GM18505 (cell line): ENCODE measurements at regions not wholly inside any gene's neighbourhood (a gene's known extent, or its start where the extent isn't known, plus 50 kb on each side); places are given as distances from the start of the nearest gene placed in this dataset.
"Not testable (repeated sequence)": the region's sequence is repeated elsewhere in the genome, so short reads cannot be mapped to it uniquely, and the experiment has no call there.

Experiments used
- ATAC-seq: cut with Tn5 transposase; IDR thresholded peaks from one replicate; pipeline ENCODE4 v1.9.1; 2021; ENCODE audit not compliant: unreplicated experiment
- POLR2A ChIP-seq: IDR thresholded peaks from 4 replicates; pipeline ENCODE4 v1.6.1; 2011; ENCODE audit warnings: borderline replicate concordance; ENCODE audit not compliant: insufficient read depth, insufficient read length; ENCODE audit errors: extremely low read depth

GRCh38 chr7:46622251-46622650 is 701.2 kb upstream of the IGFBP3 start:
- no peak for ATAC-seq
- no peak for TF ChIP-seq POLR2A

GRCh38 chr7:46619723-46620310 is 698.7 kb upstream of the IGFBP3 start:
- TF ChIP-seq POLR2A: no peak

GRCh38 chr7:46616636-46617035 is 695.6 kb upstream of the IGFBP3 start:
- TF ChIP-seq POLR2A: no peak
- ATAC-seq: no peak

More at GRCh38 chr7:46619723-46620310, 698.7 kb upstream of the IGFBP3 start:
- no peak for ATAC-seq

DNA sequence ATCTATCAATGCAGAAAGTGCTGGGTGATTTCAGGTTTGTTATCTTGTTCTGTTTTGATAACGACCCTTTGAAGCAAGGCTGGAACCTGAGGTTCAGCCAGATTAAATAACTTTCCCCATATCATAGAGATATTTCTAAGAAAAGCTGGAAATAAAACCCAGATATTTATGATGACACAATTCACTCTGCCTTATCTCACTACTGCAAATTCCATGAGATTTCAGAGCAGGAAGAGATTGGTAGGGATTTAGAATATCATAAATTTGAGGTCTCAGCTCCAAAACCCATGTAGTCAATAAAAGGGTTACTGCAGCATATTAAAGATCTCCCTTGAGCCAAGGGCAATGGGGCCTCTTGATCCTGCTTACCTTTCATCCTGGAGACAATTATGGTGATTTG is 692.5 kb upstream of the IGFBP3 start:
- no peak for TF ChIP-seq POLR2A
- ATAC-seq: no peak

DNA sequence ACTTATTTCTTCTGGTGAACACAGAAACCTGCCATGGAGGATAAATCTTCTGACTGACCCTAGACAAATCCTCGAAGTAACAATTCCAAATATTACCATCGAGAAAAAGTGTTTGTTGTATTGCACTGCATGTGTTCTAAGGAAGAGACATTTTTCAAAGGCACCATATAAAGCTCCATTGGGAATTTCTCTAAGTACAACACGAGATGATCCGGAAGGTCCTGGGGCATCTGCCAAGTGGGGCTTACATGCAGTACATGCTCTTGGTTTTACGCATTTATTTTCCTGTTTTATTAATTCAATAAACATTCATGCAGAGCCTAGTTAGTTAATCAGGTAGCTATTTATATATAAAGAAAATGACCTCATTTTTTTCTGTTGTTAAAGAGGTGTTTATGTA is 692.0 kb upstream of the IGFBP3 start:
- ATAC-seq: no peak
- no peak for TF ChIP-seq POLR2A

GRCh38 chr7:46611508-46611907 is 690.4 kb upstream of the IGFBP3 start:
- ATAC-seq: no peak
- no peak for TF ChIP-seq POLR2A

GRCh38 chr7:46610746-46611145 is 689.7 kb upstream of the IGFBP3 start:
- ATAC-seq: no peak
- TF ChIP-seq POLR2A: no peak

DNA sequence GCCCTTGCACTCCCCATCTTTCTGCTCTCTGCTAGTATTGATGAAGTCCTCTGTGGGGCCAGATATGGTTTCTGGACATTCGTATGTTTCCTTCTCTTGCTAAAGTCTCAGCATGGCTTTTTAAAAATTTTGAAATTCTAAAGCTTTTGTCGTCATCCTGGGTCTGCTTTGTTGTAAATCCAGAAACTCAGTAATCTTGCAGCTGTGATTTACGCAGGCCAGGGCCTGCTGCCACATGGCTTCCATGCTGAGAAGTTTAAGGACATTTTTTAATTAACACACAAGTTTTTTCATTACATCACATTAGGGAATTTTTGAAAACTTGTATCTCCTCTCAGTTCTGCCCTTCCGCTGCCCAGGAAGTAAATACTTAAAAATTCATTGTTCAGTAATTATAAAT is 686.1 kb upstream of the IGFBP3 start:
- ATAC-seq: no peak
- TF ChIP-seq POLR2A: no peak

GRCh38 chr7:46606761-46607160 is 685.7 kb upstream of the IGFBP3 start:
- ATAC-seq: no peak
- no peak for TF ChIP-seq POLR2A

DNA sequence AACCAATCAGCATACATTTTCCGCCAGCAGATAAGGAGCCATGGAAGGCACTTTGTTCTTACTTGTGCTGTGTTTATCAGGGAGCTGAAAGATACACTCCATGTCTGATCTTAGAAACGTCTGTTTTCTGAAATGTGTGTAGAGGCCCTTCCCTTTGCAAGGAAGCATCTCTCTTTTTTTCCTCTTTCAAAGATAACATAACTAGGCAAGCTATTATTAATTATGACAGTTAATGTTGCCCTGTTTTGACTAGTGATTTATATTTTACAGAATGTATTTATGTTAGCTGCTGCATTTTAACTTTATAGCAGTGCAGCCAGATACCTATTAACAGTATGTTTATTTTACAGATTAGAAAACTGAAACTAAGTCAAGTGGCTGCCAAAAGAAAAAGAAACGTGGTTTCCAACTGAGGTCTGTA is 683.2 kb upstream of the IGFBP3 start:
- no peak for ATAC-seq
- no peak for TF ChIP-seq POLR2A

GRCh38 chr7:46603780-46604179 is 682.7 kb upstream of the IGFBP3 start:
- ATAC-seq: no peak
- no peak for TF ChIP-seq POLR2A

- no peak for ATAC-seq
- TF ChIP-seq POLR2A: no peak
Observed at GRCh38 chr7:46603296-46603752, 682.3 kb upstream of the IGFBP3 start.

GRCh38 chr7:46600340-46600739 is 679.3 kb upstream of the IGFBP3 start:
- TF ChIP-seq POLR2A: no peak
- ATAC-seq: no peak

DNA sequence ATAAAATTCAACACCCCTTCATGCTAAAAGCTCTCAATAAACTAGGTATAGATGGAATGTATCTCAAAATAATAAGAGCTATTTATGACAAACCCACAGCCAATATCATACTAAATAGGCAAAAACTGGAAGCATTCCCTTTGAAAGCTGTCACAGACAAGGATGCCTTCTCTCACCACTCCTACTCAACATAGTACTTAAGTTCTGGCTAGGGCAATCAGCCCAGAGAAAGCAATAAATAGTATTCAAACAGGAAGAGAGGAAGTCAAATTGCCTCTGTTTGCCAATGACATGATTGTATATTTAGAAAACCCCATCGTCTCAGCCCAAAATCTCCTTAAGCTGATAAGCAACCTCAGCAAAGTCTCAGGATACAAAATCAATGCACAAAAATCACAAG is 673.8 kb upstream of the IGFBP3 start:
- not testable (repeated sequence) for ATAC-seq

DNA sequence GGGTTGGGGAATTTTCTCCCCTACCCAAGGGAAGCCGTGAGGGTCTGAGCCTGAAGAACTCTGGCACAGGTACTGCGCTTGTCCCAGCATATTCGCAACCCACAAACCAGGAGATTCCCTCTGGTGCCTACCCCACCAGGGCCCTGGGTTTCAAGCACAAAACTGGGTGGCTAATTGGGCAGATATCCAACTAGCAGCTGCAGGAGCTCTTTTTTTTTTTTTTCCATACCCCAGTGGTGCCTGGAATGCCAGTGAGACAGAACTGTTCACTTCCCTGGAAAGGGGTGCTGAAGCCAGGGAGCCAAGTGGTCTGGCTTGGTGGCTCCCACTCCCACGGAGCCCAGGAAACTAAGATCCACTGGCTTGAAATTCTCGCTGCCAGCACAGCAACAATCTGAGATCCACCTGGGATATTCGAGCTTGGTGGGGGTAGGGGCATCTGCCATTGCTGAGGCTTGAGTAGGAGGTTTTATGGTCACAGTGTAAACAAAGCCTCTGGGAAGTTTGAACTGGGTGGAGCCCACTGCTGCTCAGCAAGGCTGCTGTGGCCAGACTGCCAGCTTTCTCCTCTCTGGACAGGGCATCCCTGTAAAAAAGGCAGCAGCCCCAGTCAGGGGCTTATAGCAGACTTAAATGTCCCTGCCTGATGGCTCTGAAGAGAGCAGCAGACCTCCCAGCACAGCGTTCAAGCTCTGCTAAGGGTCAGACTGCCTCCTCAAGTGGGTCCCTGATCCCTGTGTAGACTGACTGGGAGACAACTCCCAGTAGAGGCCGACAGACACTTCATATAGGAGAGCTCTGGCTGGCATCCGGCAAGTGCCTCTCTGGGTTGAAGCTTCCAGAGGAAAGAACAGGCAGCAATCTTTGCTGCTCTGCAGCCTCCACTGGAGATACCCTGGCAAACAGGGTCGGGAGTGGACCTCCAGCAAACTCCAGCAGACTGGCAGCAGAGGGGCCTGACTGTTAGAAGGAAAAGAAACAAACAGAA is 670.1 kb upstream of the IGFBP3 start:
- ATAC-seq: not testable (repeated sequence)
